RWPE2 (cell line): ENCODE measurements at regions not wholly inside any gene's neighbourhood (a gene's known extent, or its start where the extent isn't known, plus 50 kb on each side); places are given as distances from the start of the nearest gene placed in this dataset.
A peak's percentile ranks its signal among the peaks of the same experiment; 100 is the strongest.

Experiments used
- ATAC-seq: fragments of 200-7000 bp; cut with Tn5 transposase; 3 replicates; pipeline ENCODE4 v1.9.1; 2021; ENCODE audit warnings: low read depth
- DNase-seq: peaks from one replicate; pipeline ENCODE4 v3.0.0-alpha.2; 2020; ENCODE audit warnings: low spot score
- H3K27ac ChIP-seq: fragments of 450-650 bp; 2 replicates; pipeline ENCODE4 v1.5.1; 2017; ENCODE audit warnings: mild to moderate bottlenecking; ENCODE audit not compliant: poor library complexity, severe bottlenecking
- H3K27me3 ChIP-seq: fragments of 250-450 bp; sonication (Bioruptor Pico); 2 replicates; pipeline ENCODE4 v1.5.1; 2021; ENCODE audit warnings: mild to moderate bottlenecking, moderate library complexity; ENCODE audit not compliant: insufficient read depth, poor library complexity, severe bottlenecking
- H3K36me3 ChIP-seq: fragments of 250-450 bp; sonication (Bioruptor Pico); 2 replicates; pipeline ENCODE4 v1.5.1; 2020; ENCODE audit warnings: low read depth, mild to moderate bottlenecking, moderate library complexity
- H3K4me1 ChIP-seq: fragments of 250-450 bp; sonication (Bioruptor Pico); 2 replicates; pipeline ENCODE4 v1.5.1; 2021; ENCODE audit warnings: mild to moderate bottlenecking, moderate library complexity; ENCODE audit not compliant: insufficient read depth, poor library complexity, severe bottlenecking
- H3K4me3 ChIP-seq: fragments of 250-450 bp; sonication (Bioruptor Pico); 2 replicates; pipeline ENCODE4 v1.5.1; 2021; ENCODE audit warnings: mild to moderate bottlenecking, moderate library complexity; ENCODE audit not compliant: severe bottlenecking
- H3K9me3 ChIP-seq: fragments of 250-450 bp; sonication (Bioruptor Pico); 2 replicates; pipeline ENCODE4 v1.5.1; 2021; ENCODE audit warnings: mild to moderate bottlenecking, moderate library complexity; ENCODE audit not compliant: severe bottlenecking
- TF ChIP-seq, protein P1 (sequence below): fragments of 450-650 bp; IDR thresholded peaks from one replicate; pipeline ENCODE4 v1.5.1; 2017; ENCODE audit warnings: mild to moderate bottlenecking, moderate library complexity; ENCODE audit not compliant: poor library complexity, severe bottlenecking

DNA sequence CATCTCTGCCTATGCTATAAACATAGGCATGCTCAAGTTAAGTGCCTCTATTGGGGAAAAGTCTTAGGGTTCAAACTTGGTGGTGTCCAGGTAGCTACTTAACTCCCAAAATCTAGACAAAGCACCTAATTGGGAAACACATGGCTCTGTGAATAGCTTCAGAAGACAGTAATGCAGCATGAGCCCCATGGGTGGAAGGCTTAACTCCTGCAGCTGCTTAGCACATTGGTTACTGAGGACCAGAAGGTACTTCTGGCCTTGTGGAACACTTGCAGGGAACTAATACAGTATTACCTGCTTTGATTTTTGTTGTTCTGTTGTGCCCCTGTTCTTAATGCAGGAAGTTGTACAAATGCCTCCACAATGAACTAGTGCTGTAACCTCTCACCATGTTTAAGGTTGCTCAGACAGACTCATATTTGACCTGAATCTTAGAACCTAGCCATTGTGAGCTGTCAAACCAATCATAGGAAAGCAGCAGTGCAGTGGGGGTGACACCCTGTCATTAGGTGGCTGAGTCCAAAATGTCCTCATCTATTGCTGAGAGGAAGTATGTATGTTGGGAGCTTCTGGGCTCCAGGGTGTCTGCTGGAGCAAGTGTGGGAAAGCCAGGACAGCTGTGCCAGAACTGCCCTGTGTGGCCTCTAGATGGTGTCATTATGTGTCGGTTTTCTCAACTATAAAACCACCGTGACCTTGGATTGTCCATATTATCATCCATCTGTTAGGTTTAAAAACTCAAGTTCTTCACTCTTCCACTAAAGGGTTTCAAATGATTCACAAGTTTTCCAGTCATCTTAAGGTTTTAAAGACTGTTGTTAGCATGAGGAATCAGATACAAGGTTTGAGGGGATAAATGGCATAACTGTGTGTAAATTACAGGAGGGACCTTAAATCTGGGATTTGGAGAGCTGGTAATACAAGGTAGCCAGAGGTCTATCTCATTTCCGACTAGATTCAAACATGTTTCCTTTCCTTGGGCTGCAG lies 69.9 kb upstream of the WDR1 start:
- no peaks in the 10 kb centered on the region for H3K36me3 ChIP-seq
- ATAC-seq (no peak), DNase-seq (no peak)
- no peak overlapping the region for H3K4me3 ChIP-seq
- H3K27me3 ChIP-seq = no peaks in the 10 kb centered on the region
- TF ChIP-seq, protein P1, sequence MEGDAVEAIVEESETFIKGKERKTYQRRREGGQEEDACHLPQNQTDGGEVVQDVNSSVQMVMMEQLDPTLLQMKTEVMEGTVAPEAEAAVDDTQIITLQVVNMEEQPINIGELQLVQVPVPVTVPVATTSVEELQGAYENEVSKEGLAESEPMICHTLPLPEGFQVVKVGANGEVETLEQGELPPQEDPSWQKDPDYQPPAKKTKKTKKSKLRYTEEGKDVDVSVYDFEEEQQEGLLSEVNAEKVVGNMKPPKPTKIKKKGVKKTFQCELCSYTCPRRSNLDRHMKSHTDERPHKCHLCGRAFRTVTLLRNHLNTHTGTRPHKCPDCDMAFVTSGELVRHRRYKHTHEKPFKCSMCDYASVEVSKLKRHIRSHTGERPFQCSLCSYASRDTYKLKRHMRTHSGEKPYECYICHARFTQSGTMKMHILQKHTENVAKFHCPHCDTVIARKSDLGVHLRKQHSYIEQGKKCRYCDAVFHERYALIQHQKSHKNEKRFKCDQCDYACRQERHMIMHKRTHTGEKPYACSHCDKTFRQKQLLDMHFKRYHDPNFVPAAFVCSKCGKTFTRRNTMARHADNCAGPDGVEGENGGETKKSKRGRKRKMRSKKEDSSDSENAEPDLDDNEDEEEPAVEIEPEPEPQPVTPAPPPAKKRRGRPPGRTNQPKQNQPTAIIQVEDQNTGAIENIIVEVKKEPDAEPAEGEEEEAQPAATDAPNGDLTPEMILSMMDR = peak; percentile 32
- no peak overlapping the region for H3K27ac ChIP-seq
- no peaks in the 10 kb centered on the region for H3K9me3 ChIP-seq
- H3K4me1 ChIP-seq = peaks cover 2% of the 10 kb centered on the region

DNA sequence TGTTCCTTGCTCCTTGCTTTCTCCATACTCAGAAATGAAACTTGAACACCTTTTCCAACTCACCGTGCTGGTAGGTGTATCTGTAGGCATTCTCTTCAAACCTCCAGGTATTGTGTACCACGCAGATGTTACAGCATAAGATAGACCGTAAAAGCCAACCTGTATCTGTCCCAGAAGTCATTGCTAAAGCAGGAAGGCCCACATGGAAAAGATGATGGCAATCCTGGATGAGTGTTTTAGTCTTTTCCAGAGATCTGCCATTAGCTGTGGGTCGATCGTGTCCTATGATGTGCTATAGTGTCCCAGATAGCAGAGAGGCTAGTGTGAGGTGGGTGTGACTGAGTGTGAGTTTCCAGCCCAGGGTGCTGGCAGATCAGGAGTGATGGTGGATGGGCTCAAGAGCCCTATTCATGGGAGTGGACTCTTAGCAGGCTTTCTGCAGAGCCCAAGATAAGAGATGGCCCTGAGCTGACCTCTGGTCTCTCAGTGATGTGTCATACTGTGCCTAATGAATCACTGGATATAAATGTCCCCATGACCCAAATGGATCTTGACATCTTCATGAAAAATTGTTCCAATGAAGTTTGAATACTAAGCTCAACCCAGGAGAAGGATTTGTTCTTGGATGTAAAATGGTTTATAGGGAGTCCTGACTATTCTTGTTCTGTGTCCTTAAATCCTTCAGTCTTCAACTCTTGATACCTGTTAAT lies 69.1 kb upstream of the WDR1 start:
- TF ChIP-seq, protein P1 = no peak

DNA sequence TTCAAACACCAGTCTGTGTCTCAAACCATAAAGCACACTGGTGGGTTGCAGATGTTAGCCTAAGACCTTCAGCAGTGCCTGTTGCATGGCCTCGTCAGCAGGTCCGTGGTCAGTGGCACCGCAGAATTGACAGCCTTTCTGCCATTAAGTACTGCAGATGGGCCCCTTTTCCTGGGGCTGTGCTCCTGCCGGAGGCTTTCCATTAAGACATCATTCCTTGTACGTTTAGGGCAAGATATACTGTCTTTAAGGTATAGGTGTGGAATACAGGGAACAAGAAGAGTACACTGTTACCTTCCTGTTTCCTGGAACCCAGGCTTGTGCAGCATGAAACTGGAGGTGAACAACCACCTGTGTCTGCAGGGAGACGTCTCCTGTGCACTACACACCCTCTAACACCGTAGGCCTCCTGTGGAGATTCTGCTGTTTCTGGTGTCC lies 67.9 kb upstream of the WDR1 start:
- Histone ChIP-seq H3K4me3 (no peak overlapping the region), H3K27ac (no peak overlapping the region), H3K27me3 (no peaks in the 10 kb centered on the region), H3K4me1 (peaks cover 7% of the 10 kb centered on the region), H3K36me3 (no peaks in the 10 kb centered on the region), H3K9me3 (no peaks in the 10 kb centered on the region)
- DNase-seq = no peak
- TF ChIP-seq, protein P1 = no peak
- ATAC-seq = no peak

More for the DNA sequence above, 69.1 kb upstream of the WDR1 start:
- Histone ChIP-seq H3K4me3 (no peak overlapping the region), H3K36me3 (no peaks in the 10 kb centered on the region), H3K4me1 (peaks cover 7% of the 10 kb centered on the region), H3K9me3 (no peaks in the 10 kb centered on the region), H3K27ac (no peak overlapping the region), H3K27me3 (no peaks in the 10 kb centered on the region)
- ATAC-seq = no peak
- DNase-seq = no peak

DNA sequence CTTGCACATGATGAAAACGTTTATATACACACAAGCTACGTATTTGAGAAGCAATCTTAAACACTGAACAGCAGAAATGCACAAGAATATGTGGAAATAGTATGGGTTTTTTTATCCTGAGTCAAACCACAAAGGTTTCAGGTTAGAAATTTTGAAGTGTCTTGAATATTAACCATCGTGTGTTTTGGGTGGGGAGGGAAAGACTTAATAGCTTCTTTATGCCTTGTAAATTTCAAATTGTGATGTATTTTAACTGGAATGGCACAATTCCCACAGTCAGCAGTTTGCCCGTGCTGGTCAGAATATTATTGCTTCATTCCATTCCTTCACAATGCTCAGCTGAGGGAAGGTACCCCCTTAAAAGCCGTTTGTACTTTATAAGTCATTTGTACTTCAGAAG lies 67.4 kb upstream of the WDR1 start:
- H3K4me1 ChIP-seq = peaks cover 7% of the 10 kb centered on the region
- H3K4me3 ChIP-seq = no peak overlapping the region
- no peaks in the 10 kb centered on the region for H3K9me3 ChIP-seq
- no peaks in the 10 kb centered on the region for H3K27me3 ChIP-seq
- H3K27ac ChIP-seq = no peak overlapping the region
- no peaks in the 10 kb centered on the region for H3K36me3 ChIP-seq
- DNase-seq (no peak), ATAC-seq (no peak)
- TF ChIP-seq, protein P1 = no peak
